Tibial nerve (tissue), 4 donors: ENCODE measurements at regions not wholly inside any gene's neighbourhood (a gene's known extent, or its start where the extent isn't known, plus 50 kb on each side); places are given as distances from the start of the nearest gene placed in this dataset.

Experiments
- EP300 ChIP-seq, 2 donors: sonication (generic); formaldehyde crosslinking; IDR thresholded peaks; one replicate each; pipeline ENCODE4 v1.6.1; 2017; ENCODE audit warnings: antibody characterized with exemption in 2 of 2, mild to moderate bottlenecking in 1 of 2
- POLR2A ChIP-seq, 2 donors: fragments of 450-650 bp; IDR thresholded peaks; one replicate each; pipeline ENCODE4 v1.6.1; 2017; ENCODE audit warnings: antibody characterized with exemption in 2 of 2, mild to moderate bottlenecking in 2 of 2, moderate library complexity in 2 of 2
- TF ChIP-seq, protein P1 (sequence below), 5 experiments: fragments of 200-600 bp in 3 of 5; fragments of 450-650 bp in 2 of 5; sonication (generic) in 3 of 5; IDR thresholded peaks; one replicate each; pipeline ENCODE4 v1.5.1; 2016 to 2019; ENCODE audit warnings: antibody characterized with exemption in 5 of 5, mild to moderate bottlenecking in 3 of 5, moderate library complexity in 2 of 5

DNA sequence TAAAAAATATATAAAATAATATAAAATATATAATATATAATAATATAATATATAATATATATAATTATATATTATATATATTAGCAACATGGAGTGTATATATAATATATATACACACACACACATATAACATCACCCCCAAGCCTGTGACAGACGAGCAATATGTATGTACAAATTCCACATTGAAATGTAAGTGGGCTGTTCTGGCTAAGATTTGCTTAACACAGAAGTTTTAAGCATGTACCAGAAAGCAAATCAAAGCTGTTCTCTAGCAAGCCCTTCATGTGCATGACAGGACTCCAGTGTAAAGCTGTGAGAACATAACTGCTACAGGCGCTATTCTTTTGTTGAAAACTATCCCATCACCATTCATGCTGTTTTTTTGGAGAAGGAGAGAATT is 261.7 kb upstream of the TNP1 start:
- TF ChIP-seq, protein P1, sequence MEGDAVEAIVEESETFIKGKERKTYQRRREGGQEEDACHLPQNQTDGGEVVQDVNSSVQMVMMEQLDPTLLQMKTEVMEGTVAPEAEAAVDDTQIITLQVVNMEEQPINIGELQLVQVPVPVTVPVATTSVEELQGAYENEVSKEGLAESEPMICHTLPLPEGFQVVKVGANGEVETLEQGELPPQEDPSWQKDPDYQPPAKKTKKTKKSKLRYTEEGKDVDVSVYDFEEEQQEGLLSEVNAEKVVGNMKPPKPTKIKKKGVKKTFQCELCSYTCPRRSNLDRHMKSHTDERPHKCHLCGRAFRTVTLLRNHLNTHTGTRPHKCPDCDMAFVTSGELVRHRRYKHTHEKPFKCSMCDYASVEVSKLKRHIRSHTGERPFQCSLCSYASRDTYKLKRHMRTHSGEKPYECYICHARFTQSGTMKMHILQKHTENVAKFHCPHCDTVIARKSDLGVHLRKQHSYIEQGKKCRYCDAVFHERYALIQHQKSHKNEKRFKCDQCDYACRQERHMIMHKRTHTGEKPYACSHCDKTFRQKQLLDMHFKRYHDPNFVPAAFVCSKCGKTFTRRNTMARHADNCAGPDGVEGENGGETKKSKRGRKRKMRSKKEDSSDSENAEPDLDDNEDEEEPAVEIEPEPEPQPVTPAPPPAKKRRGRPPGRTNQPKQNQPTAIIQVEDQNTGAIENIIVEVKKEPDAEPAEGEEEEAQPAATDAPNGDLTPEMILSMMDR (IDR thresholded peaks at IDR 0.05) = no peak
- no peak for TF ChIP-seq POLR2A (IDR thresholded peaks at IDR 0.05)
- TF ChIP-seq EP300 (IDR thresholded peaks at IDR 0.05) = no peak
